Adrenal gland (tissue), 5 donors: ENCODE measurements at regions not wholly inside any gene's neighbourhood (a gene's known extent, or its start where the extent isn't known, plus 50 kb on each side); places are given as distances from the start of the nearest gene placed in this dataset.

Experiments
- CTCF ChIP-seq, 6 experiments: fragments of 450-650 bp in 4 of 6; fragments of 200-600 bp in 2 of 6; sonication (generic) in 1 of 6; IDR thresholded peaks; 1 replicate in 5 of 6; 2 replicates in 1 of 6; pipeline versions ENCODE4 v1.5.1 to v1.8.0; 2016 to 2021; ENCODE audit warnings: antibody characterized with exemption in 6 of 6, mild to moderate bottlenecking in 2 of 6, moderate library complexity in 1 of 6
- POLR2A ChIP-seq, 2 donors: fragments of 450-650 bp; IDR thresholded peaks; one replicate each; pipeline ENCODE4 v1.6.1; 2017; ENCODE audit warnings: antibody characterized with exemption in 2 of 2, mild to moderate bottlenecking in 2 of 2, moderate library complexity in 1 of 2
- donor health status: DM: no; HTN: no; CAD: no.

GRCh38 chr2:216279459-216279858 lies 92.8 kb downstream of the MARCHF4 start:
- TF ChIP-seq CTCF (IDR thresholded peaks at IDR 0.05), result no peak
- no peak for TF ChIP-seq POLR2A (IDR thresholded peaks at IDR 0.05)
